Activated CD8-positive, alpha-beta T cell treated with anti-CD3 and anti-CD28 coated beads, Interleukin-2, amount 10 ng/mL, durations not matched to agents 7 days and 5 days (primary cell): ENCODE measurements at regions not wholly inside any gene's neighbourhood (a gene's known extent, or its start where the extent isn't known, plus 50 kb on each side); places are given as distances from the start of the nearest gene placed in this dataset.

Source experiments
- ATAC-seq: fragments of 150-1000 bp; cut with Tn5 transposase; one replicate; pipeline ENCODE4 v1.10.0; 2021; ENCODE audit warnings: moderate library complexity
- CTCF ChIA-PET: fragments of 350-600 bp; sonication (Branson Sonifier 250); formaldehyde crosslinking; loops from one replicate; lab custom pipeline; 2021; ENCODE audit warnings: antibody characterized with exemption; lab: Charles Lee
- POLR2A ChIA-PET: fragments of 350-600 bp; sonication (Branson Sonifier 250); formaldehyde crosslinking; loops from one replicate; lab custom pipeline; 2021; ENCODE audit warnings: antibody characterized with exemption; lab: Charles Lee
- DNase-seq: peaks from one replicate; pipeline ENCODE4 v3.0.0-alpha.2; 2020
- H3K27ac Mint-ChIP-seq: one replicate; pipeline ENCODE4 v1.8.0; 2021; ENCODE audit warnings: mild to moderate bottlenecking, mixed read lengths
- H3K27me3 Mint-ChIP-seq: one replicate; pipeline ENCODE4 v1.8.0; 2021; ENCODE audit warnings: low read depth, mixed read lengths
- H3K36me3 Mint-ChIP-seq: one replicate; pipeline ENCODE4 v1.8.0; 2021; ENCODE audit warnings: low read depth, mixed read lengths
- H3K4me1 Mint-ChIP-seq: one replicate; pipeline ENCODE4 v1.8.0; 2021; ENCODE audit warnings: low read depth, mixed read lengths
- H3K4me3 Mint-ChIP-seq: one replicate; pipeline ENCODE4 v1.8.0; 2021; ENCODE audit warnings: mild to moderate bottlenecking, mixed read lengths
- H3K9me3 Mint-ChIP-seq: one replicate; pipeline ENCODE4 v1.8.0; 2022; ENCODE audit warnings: mixed read lengths; ENCODE audit not compliant: insufficient read depth

GRCh38 chrY:13168257-13168656 lies 263.6 kb downstream of the DDX3Y start:
- peaks cover 4% of the 10 kb centered on the region for H3K27me3 Mint-ChIP-seq

More at GRCh38 chrY:13168257-13168656, 263.6 kb downstream of the DDX3Y start:
- CTCF ChIA-PET: no interaction called here
- POLR2A ChIA-PET: no interaction called here
- DNase-seq (no peak), ATAC-seq (no peak)
- Mint-ChIP-seq H3K36me3 (no peaks in the 10 kb centered on the region), H3K4me3 (no peak overlapping the region), H3K9me3 (no peaks in the 10 kb centered on the region), H3K4me1 (no peaks in the 10 kb centered on the region), H3K27ac (no peak overlapping the region)
